ENCODE measurements at regions not wholly inside any gene's neighbourhood (a gene's known extent, or its start where the extent isn't known, plus 50 kb on each side); places are given as distances from the start of the nearest gene placed in this dataset.
"Not testable (repeated sequence)": the region's sequence is repeated elsewhere in the genome, so short reads cannot be mapped to it uniquely, and the experiment has no call there.

DNA sequence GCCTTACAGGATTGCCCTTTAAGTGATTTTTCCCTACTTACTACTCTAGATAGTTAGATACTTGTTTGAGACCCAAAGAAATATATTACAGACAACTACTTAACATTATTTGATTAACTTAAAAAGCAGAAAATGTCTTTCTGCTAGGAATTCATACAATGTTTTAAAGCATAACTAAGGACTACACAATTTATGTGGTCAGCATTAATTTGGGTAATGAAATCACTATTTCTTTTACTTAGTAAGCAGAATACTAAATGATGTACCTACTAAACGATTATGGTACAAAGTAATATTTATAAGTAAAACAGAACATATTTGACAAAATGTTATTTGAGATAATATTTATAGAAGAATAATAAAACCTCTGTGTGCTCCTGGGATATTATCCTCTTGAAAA lies 371.9 kb upstream of the ARRDC3 start:
- TF ChIP-seq, protein P1, sequence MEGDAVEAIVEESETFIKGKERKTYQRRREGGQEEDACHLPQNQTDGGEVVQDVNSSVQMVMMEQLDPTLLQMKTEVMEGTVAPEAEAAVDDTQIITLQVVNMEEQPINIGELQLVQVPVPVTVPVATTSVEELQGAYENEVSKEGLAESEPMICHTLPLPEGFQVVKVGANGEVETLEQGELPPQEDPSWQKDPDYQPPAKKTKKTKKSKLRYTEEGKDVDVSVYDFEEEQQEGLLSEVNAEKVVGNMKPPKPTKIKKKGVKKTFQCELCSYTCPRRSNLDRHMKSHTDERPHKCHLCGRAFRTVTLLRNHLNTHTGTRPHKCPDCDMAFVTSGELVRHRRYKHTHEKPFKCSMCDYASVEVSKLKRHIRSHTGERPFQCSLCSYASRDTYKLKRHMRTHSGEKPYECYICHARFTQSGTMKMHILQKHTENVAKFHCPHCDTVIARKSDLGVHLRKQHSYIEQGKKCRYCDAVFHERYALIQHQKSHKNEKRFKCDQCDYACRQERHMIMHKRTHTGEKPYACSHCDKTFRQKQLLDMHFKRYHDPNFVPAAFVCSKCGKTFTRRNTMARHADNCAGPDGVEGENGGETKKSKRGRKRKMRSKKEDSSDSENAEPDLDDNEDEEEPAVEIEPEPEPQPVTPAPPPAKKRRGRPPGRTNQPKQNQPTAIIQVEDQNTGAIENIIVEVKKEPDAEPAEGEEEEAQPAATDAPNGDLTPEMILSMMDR (IDR thresholded peaks at IDR 0.05): no peak
- WGBS, 3 donors: 77 to 84% (median 81%) methylated on average over 1 of the region's 1 CpG
- Histone ChIP-seq H3K36me3 (ENCODE audit: insufficient read depth in 1 of 2, low read depth in 1 of 2) (no peaks in the 10 kb centered on the region), H3K4me1 (no peaks in the 10 kb centered on the region), H3K27me3 (ENCODE audit: insufficient read depth in 3 of 3, low read length in 2 of 3) (no peaks in the 10 kb centered on the region), H3K27ac (no peak overlapping the region), H3K4me3 (no peak overlapping the region), H3K9me3 (no peaks in the 10 kb centered on the region)
- intact Hi-C loops (cut with DNase I): no loop called here
- ATAC-seq (no peak), DNase-seq (no peak)

DNA sequence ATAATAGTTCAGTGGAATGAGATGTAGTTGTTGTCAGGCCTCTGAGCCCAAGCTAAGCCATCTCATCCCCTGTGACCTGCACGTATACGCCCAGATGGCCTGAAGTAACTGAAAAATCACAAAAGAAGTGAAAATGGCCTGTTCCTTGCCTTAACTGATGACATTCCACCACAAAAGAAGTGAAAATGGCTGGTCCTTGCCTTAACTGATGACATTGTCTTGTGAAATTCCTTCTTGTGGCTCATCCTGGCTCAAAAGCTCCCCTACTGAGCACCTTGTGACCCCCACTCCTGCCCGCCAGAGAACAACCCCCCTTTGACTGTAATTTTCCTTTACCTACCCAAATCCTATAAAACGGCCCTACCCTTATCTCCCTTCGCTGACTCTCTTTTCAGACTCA lies 361.4 kb upstream of the ARRDC3 start:
- ATAC-seq; H3K36me3 ChIP-seq (ENCODE audit: insufficient read depth in 1 of 2, low read depth in 1 of 2); H3K27ac ChIP-seq; DNase-seq; H3K9me3 ChIP-seq; H3K27me3 ChIP-seq (ENCODE audit: insufficient read depth in 3 of 3, low read length in 2 of 3); H3K4me1 ChIP-seq; intact Hi-C loops (cut with DNase I); H3K4me3 ChIP-seq: not testable (repeated sequence)
- 80 to 86% (median 82%) methylated on average over 5 of the region's 5 CpGs for WGBS, 3 donors

DNA sequence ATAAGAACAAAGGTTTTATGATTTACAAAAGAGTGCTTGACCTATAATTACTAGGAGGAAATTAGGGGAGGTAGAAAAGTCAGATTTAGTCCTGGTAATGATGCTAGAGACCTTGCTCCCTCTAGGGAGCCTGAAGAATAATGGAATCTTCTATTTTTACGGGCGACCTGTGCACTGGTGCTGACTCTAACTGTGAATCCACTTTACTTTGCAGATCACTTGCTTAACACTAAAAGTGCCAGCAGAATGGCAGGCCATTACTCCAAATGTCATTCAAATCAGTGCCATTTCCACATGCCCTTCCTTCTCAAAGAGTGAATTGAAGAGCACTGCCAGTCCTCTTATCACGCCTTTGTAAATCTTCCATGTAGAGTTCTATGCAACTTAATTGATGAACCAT lies 359.4 kb upstream of the ARRDC3 start:
- ATAC-seq: no peak
- 50 to 58% (median 53%) methylated on average over 3 of the region's 3 CpGs for WGBS, 3 donors
- no peaks in the 10 kb centered on the region for H3K27me3 ChIP-seq (ENCODE audit: insufficient read depth in 3 of 3, low read length in 2 of 3)
- H3K4me3 ChIP-seq: no peak overlapping the region
- DNase-seq: no peak
- TF ChIP-seq, protein P1 (IDR thresholded peaks at IDR 0.05): no peak
- no peaks in the 10 kb centered on the region for H3K36me3 ChIP-seq (ENCODE audit: insufficient read depth in 1 of 2, low read depth in 1 of 2)
- no peaks in the 10 kb centered on the region for H3K4me1 ChIP-seq
- intact Hi-C loops (cut with DNase I): no loop called here
- no peak overlapping the region for H3K27ac ChIP-seq
- H3K9me3 ChIP-seq: no peaks in the 10 kb centered on the region

DNA sequence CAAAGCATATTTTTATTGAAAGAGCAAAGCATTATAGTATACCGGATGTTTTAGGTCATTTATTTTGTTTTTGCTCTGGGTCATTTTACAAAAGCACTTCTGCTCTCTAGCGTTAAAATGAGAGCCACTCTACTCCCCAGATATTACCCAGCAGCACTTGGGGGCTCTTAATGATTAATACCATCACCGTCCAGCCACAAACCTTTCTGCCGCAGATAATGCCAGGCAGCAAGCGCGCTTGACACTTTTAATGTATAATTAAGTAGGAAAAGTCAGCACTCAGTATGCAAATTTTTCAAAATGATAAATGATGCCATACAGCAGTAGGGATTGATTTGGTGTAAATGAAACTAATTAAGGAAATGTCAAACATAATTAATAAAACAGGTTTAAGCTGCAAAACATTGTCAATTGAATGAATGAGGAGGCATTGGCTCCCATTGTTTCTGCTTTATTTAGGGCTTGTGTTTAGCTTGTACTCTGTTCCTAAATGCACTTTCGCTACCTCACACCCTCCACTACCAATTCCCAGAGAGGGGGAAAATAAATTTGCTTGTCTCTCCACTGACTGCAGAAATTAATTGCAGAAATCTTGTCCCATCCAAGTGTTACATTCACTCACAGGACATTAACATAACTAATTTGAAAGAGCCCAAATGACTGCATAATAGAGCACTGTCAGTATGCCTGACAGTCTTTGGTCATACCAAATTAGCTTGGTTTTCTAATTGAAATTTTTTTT lies 358.8 kb upstream of the ARRDC3 start:
- no peaks in the 10 kb centered on the region for H3K27me3 ChIP-seq (ENCODE audit: insufficient read depth in 3 of 3, low read length in 2 of 3)
- DNase-seq: no peak
- no peaks in the 10 kb centered on the region for H3K4me1 ChIP-seq
- no peaks in the 10 kb centered on the region for H3K9me3 ChIP-seq
- TF ChIP-seq, protein P1 (IDR thresholded peaks at IDR 0.05): no peak
- no peak for ATAC-seq
- 75 to 82% (median 79%) methylated on average over 7 of the region's 7 CpGs for WGBS, 3 donors
- intact Hi-C loops (cut with DNase I): no loop called here
- no peak overlapping the region for H3K4me3 ChIP-seq
- H3K36me3 ChIP-seq (ENCODE audit: insufficient read depth in 1 of 2, low read depth in 1 of 2): no peaks in the 10 kb centered on the region
- H3K27ac ChIP-seq: no peak overlapping the region

DNA sequence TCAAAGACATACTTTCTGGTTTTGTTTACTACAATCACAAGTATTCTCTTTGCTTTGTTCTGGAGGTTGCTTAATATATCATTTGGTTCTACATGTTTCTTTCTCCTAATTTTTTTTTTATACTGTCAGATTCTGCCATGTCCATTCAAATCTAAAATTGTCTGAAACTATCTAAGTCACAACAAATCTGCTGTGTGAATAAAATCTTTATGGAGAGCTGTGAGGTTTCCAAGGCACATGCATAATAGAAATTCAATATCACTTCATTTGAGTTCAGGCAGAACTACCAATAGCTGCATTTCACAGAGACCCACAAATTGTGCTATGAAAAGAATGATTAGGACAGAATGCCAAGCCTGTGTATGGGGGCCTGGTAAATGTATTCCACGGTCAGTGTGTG lies 346.9 kb upstream of the ARRDC3 start:
- no peaks in the 10 kb centered on the region for H3K9me3 ChIP-seq
- no peaks in the 10 kb centered on the region for H3K27me3 ChIP-seq (ENCODE audit: insufficient read depth in 3 of 3, low read length in 2 of 3)
- no peak overlapping the region for H3K4me3 ChIP-seq
- no peaks in the 10 kb centered on the region for H3K36me3 ChIP-seq (ENCODE audit: insufficient read depth in 1 of 2, low read depth in 1 of 2)
- WGBS, 3 donors: 37 to 46% (median 39%) methylated on average over 1 of the region's 1 CpG
- H3K27ac ChIP-seq: no peak overlapping the region
- ATAC-seq (no peak), DNase-seq (no peak)
- no peaks in the 10 kb centered on the region for H3K4me1 ChIP-seq
- intact Hi-C loops (cut with DNase I): no loop called here
- TF ChIP-seq, protein P1 (IDR thresholded peaks at IDR 0.05): no peak
